ENCODE measurements at regions not wholly inside any gene's neighbourhood (a gene's known extent, or its start where the extent isn't known, plus 50 kb on each side); places are given as distances from the start of the nearest gene placed in this dataset.

GRCh38 chr9:18235181-18235908 is 238.6 kb upstream of the ADAMTSL1 start:
- no peak for DNase-seq

GRCh38 chr9:18236336-18236735 is 237.6 kb upstream of the ADAMTSL1 start:
- no peak for DNase-seq

GRCh38 chr9:18237776-18238175 is 236.2 kb upstream of the ADAMTSL1 start:
- DNase-seq, result no peak

- DNase-seq, result no peak
These were observed 235.7 kb upstream of the ADAMTSL1 start for GRCh38 chr9:18238254-18238653.

GRCh38 chr9:18238752-18239447 is 235.1 kb upstream of the ADAMTSL1 start:
- DNase-seq, result no peak

GRCh38 chr9:18240213-18240612 is 233.7 kb upstream of the ADAMTSL1 start:
- DNase-seq, result no peak

- DNase-seq, result no peak
These were observed 228.0 kb upstream of the ADAMTSL1 start for GRCh38 chr9:18245911-18246310.

GRCh38 chr9:18250053-18250452 is 223.9 kb upstream of the ADAMTSL1 start:
- no peak for DNase-seq

GRCh38 chr9:18253950-18254349 is 220.0 kb upstream of the ADAMTSL1 start:
- no peak for DNase-seq

GRCh38 chr9:18255158-18255629 is 218.8 kb upstream of the ADAMTSL1 start:
- DNase-seq, result peak; percentile 57

GRCh38 chr9:18255747-18256146 is 218.2 kb upstream of the ADAMTSL1 start:
- DNase-seq, result no peak

GRCh38 chr9:18256568-18256967 is 217.4 kb upstream of the ADAMTSL1 start:
- DNase-seq, result no peak

GRCh38 chr9:18260521-18260920 is 213.4 kb upstream of the ADAMTSL1 start:
- DNase-seq, result no peak

GRCh38 chr9:18261181-18261580 is 212.8 kb upstream of the ADAMTSL1 start:
- DNase-seq, result no peak

GRCh38 chr9:18263377-18263776 is 210.6 kb upstream of the ADAMTSL1 start:
- no peak for DNase-seq

GRCh38 chr9:18268381-18268780 is 205.6 kb upstream of the ADAMTSL1 start:
- DNase-seq, result no peak

GRCh38 chr9:18269561-18269960 is 204.4 kb upstream of the ADAMTSL1 start:
- DNase-seq, result no peak

GRCh38 chr9:18274693-18275092 is 199.3 kb upstream of the ADAMTSL1 start:
- no peak for DNase-seq

- DNase-seq, result no peak
These were observed 198.5 kb upstream of the ADAMTSL1 start for GRCh38 chr9:18275313-18275990.

- no peak for DNase-seq
These were observed 192.7 kb upstream of the ADAMTSL1 start for GRCh38 chr9:18281291-18281690.

- DNase-seq, result no peak
These were observed 179.7 kb upstream of the ADAMTSL1 start for GRCh38 chr9:18294229-18294628.

- no peak for DNase-seq
These were observed 177.3 kb upstream of the ADAMTSL1 start for GRCh38 chr9:18296702-18297055.

- DNase-seq, result no peak
These were observed 176.7 kb upstream of the ADAMTSL1 start for GRCh38 chr9:18297056-18297841.

Measured in activated T-cell treated with anti-CD3 and anti-CD28 coated beads for 4 hours (primary cell).